ENCODE measurements at regions not wholly inside any gene's neighbourhood (a gene's known extent, or its start where the extent isn't known, plus 50 kb on each side); places are given as distances from the start of the nearest gene placed in this dataset.

DNA sequence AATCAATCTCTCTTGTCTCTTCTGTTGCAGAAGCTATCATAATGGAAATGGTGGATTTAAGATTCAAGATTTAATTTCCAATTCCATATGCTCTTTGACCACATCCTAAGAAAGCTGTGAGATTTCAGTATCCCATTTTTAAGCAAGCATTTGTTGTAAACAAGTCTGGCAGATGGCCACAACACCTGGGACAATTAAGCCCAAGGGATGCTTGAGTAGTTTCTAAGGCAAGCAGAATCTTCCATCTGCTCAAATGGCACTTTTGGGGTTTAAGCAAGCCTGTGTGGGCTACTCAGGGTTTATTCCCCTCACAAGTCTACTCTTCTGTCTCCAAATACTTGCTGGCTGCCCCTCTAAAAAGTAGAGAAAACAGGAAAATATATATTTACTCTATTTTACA is 304.7 kb upstream of the SYT1 start:
- TF ChIP-seq POLR2A (IDR thresholded peaks at IDR 0.05), result no peak
- TF ChIP-seq EP300 (IDR thresholded peaks at IDR 0.05), result no peak
- TF ChIP-seq, protein P1, sequence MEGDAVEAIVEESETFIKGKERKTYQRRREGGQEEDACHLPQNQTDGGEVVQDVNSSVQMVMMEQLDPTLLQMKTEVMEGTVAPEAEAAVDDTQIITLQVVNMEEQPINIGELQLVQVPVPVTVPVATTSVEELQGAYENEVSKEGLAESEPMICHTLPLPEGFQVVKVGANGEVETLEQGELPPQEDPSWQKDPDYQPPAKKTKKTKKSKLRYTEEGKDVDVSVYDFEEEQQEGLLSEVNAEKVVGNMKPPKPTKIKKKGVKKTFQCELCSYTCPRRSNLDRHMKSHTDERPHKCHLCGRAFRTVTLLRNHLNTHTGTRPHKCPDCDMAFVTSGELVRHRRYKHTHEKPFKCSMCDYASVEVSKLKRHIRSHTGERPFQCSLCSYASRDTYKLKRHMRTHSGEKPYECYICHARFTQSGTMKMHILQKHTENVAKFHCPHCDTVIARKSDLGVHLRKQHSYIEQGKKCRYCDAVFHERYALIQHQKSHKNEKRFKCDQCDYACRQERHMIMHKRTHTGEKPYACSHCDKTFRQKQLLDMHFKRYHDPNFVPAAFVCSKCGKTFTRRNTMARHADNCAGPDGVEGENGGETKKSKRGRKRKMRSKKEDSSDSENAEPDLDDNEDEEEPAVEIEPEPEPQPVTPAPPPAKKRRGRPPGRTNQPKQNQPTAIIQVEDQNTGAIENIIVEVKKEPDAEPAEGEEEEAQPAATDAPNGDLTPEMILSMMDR (IDR thresholded peaks at IDR 0.05), result no peak
- no peaks in the 10 kb centered on the region for H3K27me3 ChIP-seq
- DNase-seq (ENCODE audit: low spot score in 2 of 2), result no peak

DNA sequence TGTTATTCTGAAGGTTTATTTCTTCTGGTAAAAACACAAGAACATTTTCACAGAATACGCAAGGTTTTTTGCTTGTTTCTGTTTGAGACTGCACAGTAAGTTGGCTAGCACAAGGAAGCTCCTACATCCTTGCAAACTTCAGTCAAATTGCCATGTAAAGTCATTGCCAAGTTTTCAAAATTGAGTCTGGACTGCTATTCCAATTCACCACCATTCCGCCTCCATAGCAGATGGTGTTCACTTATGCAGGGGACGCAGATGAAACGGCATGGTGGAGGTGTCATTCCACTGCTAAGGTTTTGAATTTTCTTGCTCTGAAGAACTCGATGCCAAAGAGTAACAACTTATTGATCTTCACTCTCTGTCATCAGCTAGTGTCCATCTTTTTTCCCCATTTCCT is 303.9 kb upstream of the SYT1 start:
- H3K4me1 ChIP-seq, result no peaks in the 10 kb centered on the region
- H3K36me3 ChIP-seq, result no peaks in the 10 kb centered on the region
- no peak overlapping the region for H3K4me3 ChIP-seq
- 95 to 97% methylated on average over 5 of the region's 5 CpGs for WGBS, 2 donors
- no peak for DNase-seq (ENCODE audit: low spot score in 2 of 2)
- no peak overlapping the region for H3K27ac ChIP-seq
- no peaks in the 10 kb centered on the region for H3K27me3 ChIP-seq
- TF ChIP-seq POLR2A (IDR thresholded peaks at IDR 0.05) (no peak), EP300 (IDR thresholded peaks at IDR 0.05) (no peak)
- TF ChIP-seq, protein P1 (IDR thresholded peaks at IDR 0.05), result no peak
- no peaks in the 10 kb centered on the region for H3K9me3 ChIP-seq

More for the DNA sequence above, 304.7 kb upstream of the SYT1 start:
- Histone ChIP-seq H3K27ac (no peak overlapping the region), H3K4me3 (no peak overlapping the region), H3K4me1 (no peaks in the 10 kb centered on the region), H3K9me3 (no peaks in the 10 kb centered on the region), H3K36me3 (no peaks in the 10 kb centered on the region)

DNA sequence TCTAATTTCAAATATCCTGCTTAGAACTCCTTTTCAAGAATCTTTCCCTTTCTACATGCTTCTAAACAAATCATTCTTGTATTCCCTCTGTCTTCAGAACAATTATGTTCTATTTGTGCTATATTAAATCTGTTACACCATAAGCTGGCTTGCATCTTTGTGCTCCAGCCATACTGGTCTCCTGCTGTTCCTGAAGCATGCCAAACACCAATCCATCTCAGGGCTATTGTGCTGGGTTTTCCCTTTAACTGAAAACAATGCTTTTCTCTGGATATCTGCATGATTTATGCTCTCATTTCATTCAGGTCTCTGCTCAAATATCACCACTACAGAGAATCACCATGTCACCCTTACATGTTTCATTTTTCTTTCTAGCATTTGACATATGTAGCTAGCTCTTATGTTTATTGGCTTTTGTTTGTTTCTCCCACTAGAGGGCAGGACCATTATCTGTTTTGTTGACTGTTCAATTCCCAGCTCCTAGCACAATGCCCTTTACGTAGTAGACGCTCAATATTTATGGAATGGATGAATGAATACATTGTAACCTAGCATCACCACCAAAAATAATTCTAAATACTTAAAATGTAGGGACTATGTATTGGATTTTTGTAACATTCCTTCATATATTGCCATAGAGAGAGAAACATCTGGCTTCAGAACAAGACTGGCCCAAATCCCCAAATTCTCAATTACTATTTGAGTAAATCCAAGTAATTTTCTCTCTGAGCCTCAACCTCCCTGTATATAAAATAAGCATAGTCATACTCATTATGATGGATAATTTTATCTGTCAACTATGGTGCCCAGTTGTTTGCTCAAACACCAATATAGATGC is 302.0 kb upstream of the SYT1 start:
- no peaks in the 10 kb centered on the region for H3K36me3 ChIP-seq
- no peaks in the 10 kb centered on the region for H3K9me3 ChIP-seq
- no peaks in the 10 kb centered on the region for H3K27me3 ChIP-seq
- DNase-seq (ENCODE audit: low spot score in 2 of 2), result no peak
- 33 to 46% methylated on average over 2 of the region's 2 CpGs for WGBS, 2 donors
- TF ChIP-seq, protein P1 (IDR thresholded peaks at IDR 0.05), result no peak
- no peak for TF ChIP-seq EP300 (IDR thresholded peaks at IDR 0.05)
- TF ChIP-seq POLR2A (IDR thresholded peaks at IDR 0.05), result no peak
- H3K27ac ChIP-seq, result no peak overlapping the region
- H3K4me1 ChIP-seq, result no peaks in the 10 kb centered on the region
- H3K4me3 ChIP-seq, result no peak overlapping the region

DNA sequence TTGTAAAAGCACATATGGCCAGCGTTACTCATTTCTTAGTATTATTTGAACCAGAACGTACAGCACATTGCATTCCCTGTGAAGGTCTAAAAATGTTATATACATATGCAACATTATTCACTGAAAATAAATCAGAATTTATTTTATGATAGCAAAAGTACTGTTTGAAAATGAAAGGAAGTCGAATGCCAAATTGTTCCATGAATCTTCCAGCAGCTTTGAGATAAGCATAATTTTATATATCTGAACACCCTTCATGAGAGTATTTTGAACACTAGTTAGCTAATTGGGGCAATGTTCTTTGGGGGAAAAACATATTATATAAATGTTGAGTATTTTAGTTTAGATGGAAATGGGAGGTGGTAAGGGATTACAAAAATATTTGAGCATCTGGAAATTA is 300.7 kb upstream of the SYT1 start:
- no peak overlapping the region for H3K4me3 ChIP-seq
- H3K27ac ChIP-seq, result no peak overlapping the region
- no peak for TF ChIP-seq POLR2A (IDR thresholded peaks at IDR 0.05)
- TF ChIP-seq, protein P1 (IDR thresholded peaks at IDR 0.05), result no peak
- TF ChIP-seq EP300 (IDR thresholded peaks at IDR 0.05), result no peak
- H3K36me3 ChIP-seq, result no peaks in the 10 kb centered on the region
- no peaks in the 10 kb centered on the region for H3K27me3 ChIP-seq
- H3K9me3 ChIP-seq, result no peaks in the 10 kb centered on the region
- WGBS, 2 donors, result 79 to 81% methylated on average over 3 of the region's 3 CpGs
- no peaks in the 10 kb centered on the region for H3K4me1 ChIP-seq
- no peak for DNase-seq (ENCODE audit: low spot score in 2 of 2)

DNA sequence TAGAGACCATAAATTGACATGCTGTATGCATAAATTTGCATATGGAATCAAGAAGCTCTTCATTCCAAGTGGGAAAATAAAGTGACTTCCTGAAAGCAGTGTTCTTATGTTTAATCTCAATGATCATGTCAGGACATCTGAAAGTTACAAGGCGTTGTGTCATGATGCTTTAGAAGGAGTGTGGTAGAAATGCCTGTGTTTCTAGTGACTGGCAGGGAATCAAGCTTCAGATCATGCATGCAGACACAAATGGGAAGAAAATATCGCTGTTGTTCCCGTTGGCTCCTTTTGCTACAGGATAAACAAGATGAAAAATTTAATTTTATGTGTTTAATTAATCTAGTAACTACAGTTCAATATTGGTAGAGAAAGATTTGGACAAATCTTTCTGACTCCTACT is 298.1 kb upstream of the SYT1 start:
- Histone ChIP-seq H3K27me3 (no peaks in the 10 kb centered on the region), H3K4me3 (no peak overlapping the region), H3K27ac (no peak overlapping the region), H3K4me1 (no peaks in the 10 kb centered on the region), H3K9me3 (no peaks in the 10 kb centered on the region), H3K36me3 (no peaks in the 10 kb centered on the region)
- WGBS, 2 donors, result 58 to 80% methylated on average over 3 of the region's 3 CpGs
- TF ChIP-seq EP300 (IDR thresholded peaks at IDR 0.05) (no peak), POLR2A (IDR thresholded peaks at IDR 0.05) (no peak)
- TF ChIP-seq, protein P1 (IDR thresholded peaks at IDR 0.05), result no peak
- DNase-seq (ENCODE audit: low spot score in 2 of 2), result no peak
